Esophagus (tissue), 2 donors: ENCODE measurements at regions not wholly inside any gene's neighbourhood (a gene's known extent, or its start where the extent isn't known, plus 50 kb on each side); places are given as distances from the start of the nearest gene placed in this dataset.

Experiments
- H3K27ac ChIP-seq, 2 donors: one replicate each; pipeline ENCODE4 v1.5.1; 2013; ENCODE audit warnings: low read depth in 2 of 2, mild to moderate bottlenecking in 2 of 2, inconsistent platforms in 1 of 2, low read length in 1 of 2, moderate library complexity in 1 of 2
- H3K27me3 ChIP-seq, 2 donors: one replicate each; pipeline ENCODE4 v1.6.1; 2013; ENCODE audit warnings: low read length in 2 of 2, control low read depth in 1 of 2, mild to moderate bottlenecking in 1 of 2; ENCODE audit not compliant: insufficient read depth in 2 of 2, control insufficient read depth in 1 of 2
- H3K36me3 ChIP-seq, 2 donors: one replicate each; pipeline ENCODE4 v1.6.1; 2013; ENCODE audit warnings: low read length in 1 of 2; ENCODE audit not compliant: control insufficient read depth in 2 of 2, insufficient read depth in 2 of 2
- H3K4me1 ChIP-seq, 2 donors: one replicate each; pipeline ENCODE4 v1.6.1; 2013; ENCODE audit warnings: low read length in 1 of 2; ENCODE audit not compliant: control insufficient read depth in 2 of 2, insufficient read depth in 2 of 2
- H3K4me3 ChIP-seq, 2 donors: one replicate each; pipeline ENCODE4 v1.5.1; 2013; ENCODE audit warnings: low read length in 2 of 2, mild to moderate bottlenecking in 2 of 2, low read depth in 1 of 2, moderate library complexity in 1 of 2
- H3K9me3 ChIP-seq, 2 donors: one replicate each; pipeline ENCODE4 v1.6.1; 2013; ENCODE audit warnings: mild to moderate bottlenecking in 2 of 2, low read depth in 1 of 2, low read length in 1 of 2, moderate library complexity in 1 of 2; ENCODE audit not compliant: control insufficient read depth in 2 of 2, insufficient read depth in 1 of 2
- WGBS, 2 donors: extraction: QIAGEN DNeasy Blood & Tissue Kit; methylation state at CpG; one replicate each; pipeline ENCODE4 v1.1.7; 2013; 5-methylcytosine and 5-hydroxymethylcytosine counted together
- donor health status: healthy with polysubstance abuse.
- donor health status: Bipolar disorder and iron deficiency.

- Histone ChIP-seq H3K27me3 (no peaks in the 10 kb centered on the region), H3K36me3 (no peaks in the 10 kb centered on the region), H3K9me3 (no peaks in the 10 kb centered on the region), H3K27ac (no peak overlapping the region), H3K4me3 (no peak overlapping the region), H3K4me1 (no peaks in the 10 kb centered on the region)
- WGBS, 2 donors, result 77 to 85% methylated on average over 10 of the region's 10 CpGs
These were observed 403.1 kb downstream of the BCL11B start for GRCh38 chr14:98868866-98869265.

- no peaks in the 10 kb centered on the region for H3K27me3 ChIP-seq
- no peak overlapping the region for H3K4me3 ChIP-seq
- H3K27ac ChIP-seq, result no peak overlapping the region
These were observed 400.2 kb downstream of the BCL11B start for GRCh38 chr14:98871796-98872195.

GRCh38 chr14:98877065-98877464 is 394.9 kb downstream of the BCL11B start:
- H3K27ac ChIP-seq, result no peak overlapping the region
- no peak overlapping the region for H3K4me3 ChIP-seq
- no peaks in the 10 kb centered on the region for H3K27me3 ChIP-seq
- no peaks in the 10 kb centered on the region for H3K4me1 ChIP-seq
- no peaks in the 10 kb centered on the region for H3K36me3 ChIP-seq
- 62 to 72% methylated on average over 1 of the region's 1 CpG for WGBS, 2 donors
- peaks cover 0 to 4% of the 10 kb centered on the region in 2 donors for H3K9me3 ChIP-seq

More at GRCh38 chr14:98871796-98872195, 400.2 kb downstream of the BCL11B start:
- 83 to 93% methylated on average over 2 of the region's 2 CpGs for WGBS, 2 donors
- Histone ChIP-seq H3K9me3 (peaks cover 0 to 4% of the 10 kb centered on the region in 2 donors), H3K36me3 (no peaks in the 10 kb centered on the region), H3K4me1 (no peaks in the 10 kb centered on the region)

- 79 to 84% methylated on average over 3 of the region's 3 CpGs for WGBS, 2 donors
- H3K27me3 ChIP-seq, result no peaks in the 10 kb centered on the region
- peaks cover 0 to 4% of the 10 kb centered on the region in 2 donors for H3K9me3 ChIP-seq
These were observed 393.7 kb downstream of the BCL11B start for GRCh38 chr14:98878282-98878681.

GRCh38 chr14:98886982-98887381 is 385.0 kb downstream of the BCL11B start:
- Histone ChIP-seq H3K27ac (no peak overlapping the region), H3K9me3 (peaks cover 2 to 4% of the 10 kb centered on the region in 2 donors), H3K4me1 (peaks cover 0 to 11% of the 10 kb centered on the region in 2 donors), H3K4me3 (no peak overlapping the region), H3K27me3 (no peaks in the 10 kb centered on the region), H3K36me3 (no peaks in the 10 kb centered on the region)
- 44 to 46% methylated on average over 8 of the region's 8 CpGs for WGBS, 2 donors

More at GRCh38 chr14:98878282-98878681, 393.7 kb downstream of the BCL11B start:
- H3K36me3 ChIP-seq, result no peaks in the 10 kb centered on the region
- no peak overlapping the region for H3K27ac ChIP-seq
- H3K4me3 ChIP-seq, result no peak overlapping the region
- H3K4me1 ChIP-seq, result no peaks in the 10 kb centered on the region

GRCh38 chr14:98888281-98888680 is 383.7 kb downstream of the BCL11B start:
- no peak overlapping the region for H3K4me3 ChIP-seq
- H3K36me3 ChIP-seq, result no peaks in the 10 kb centered on the region
- H3K4me1 ChIP-seq, result peaks cover 0 to 11% of the 10 kb centered on the region in 2 donors
- H3K9me3 ChIP-seq, result peaks cover 2 to 4% of the 10 kb centered on the region in 2 donors
- WGBS, 2 donors, result 74 to 86% methylated on average over 3 of the region's 3 CpGs
- no peak overlapping the region for H3K27ac ChIP-seq
- no peaks in the 10 kb centered on the region for H3K27me3 ChIP-seq

- H3K27me3 ChIP-seq, result no peaks in the 10 kb centered on the region
- WGBS, 2 donors, result 94 to 95% methylated on average over 11 of the region's 11 CpGs
- H3K36me3 ChIP-seq, result no peaks in the 10 kb centered on the region
- no peak overlapping the region for H3K4me3 ChIP-seq
- peaks cover 2 to 4% of the 10 kb centered on the region in 2 donors for H3K9me3 ChIP-seq
- no peak overlapping the region for H3K27ac ChIP-seq
- H3K4me1 ChIP-seq, result peaks cover 0 to 11% of the 10 kb centered on the region in 2 donors
These were observed 382.8 kb downstream of the BCL11B start for GRCh38 chr14:98888927-98889835.

GRCh38 chr14:98889836-98890185 is 382.2 kb downstream of the BCL11B start:
- Histone ChIP-seq H3K27me3 (no peaks in the 10 kb centered on the region), H3K9me3 (peaks cover 2 to 4% of the 10 kb centered on the region in 2 donors), H3K36me3 (no peaks in the 10 kb centered on the region), H3K4me1 (peaks cover 5 to 11% of the 10 kb centered on the region in 2 donors), H3K27ac (no peak overlapping the region), H3K4me3 (no peak overlapping the region)
- 94 to 95% methylated on average over 8 of the region's 8 CpGs for WGBS, 2 donors

GRCh38 chr14:98890556-98891340 is 381.2 kb downstream of the BCL11B start:
- no peaks in the 10 kb centered on the region for H3K36me3 ChIP-seq
- no peaks in the 10 kb centered on the region for H3K27me3 ChIP-seq
- H3K9me3 ChIP-seq, result peaks cover 2 to 4% of the 10 kb centered on the region in 2 donors
- WGBS, 2 donors, result 51 to 53% methylated on average over 13 of the region's 13 CpGs
- H3K27ac ChIP-seq, result peak overlapping the region in 1 of 2 donors; percentile 8
- no peak overlapping the region for H3K4me3 ChIP-seq
- peaks cover 6 to 11% of the 10 kb centered on the region in 2 donors for H3K4me1 ChIP-seq
